ENCODE measurements at regions not wholly inside any gene's neighbourhood (a gene's known extent, or its start where the extent isn't known, plus 50 kb on each side); places are given as distances from the start of the nearest gene placed in this dataset.

DNA sequence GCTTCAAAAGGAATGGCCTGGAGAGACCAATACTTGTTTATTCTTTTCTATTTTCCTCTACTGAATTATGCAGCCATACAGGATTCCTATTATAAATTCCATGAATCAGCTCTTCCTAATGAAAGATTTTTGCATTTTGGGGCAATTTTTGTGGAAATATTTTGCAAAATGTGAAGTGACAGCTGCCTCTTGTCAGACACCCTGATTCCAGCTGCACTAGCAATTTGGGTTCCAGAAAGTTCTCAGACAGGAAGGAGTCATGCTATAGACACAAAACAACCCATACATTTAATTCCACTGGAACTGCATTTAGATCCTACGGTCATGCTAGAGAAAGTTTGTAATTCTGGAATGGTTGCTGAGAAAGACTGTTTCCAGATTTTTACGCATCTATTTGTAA is 119.5 kb downstream of the XCL2 start:
- Histone ChIP-seq H4K5ac (ENCODE audit: insufficient read length, low read depth, low read length) (no peak overlapping the region), H2BK15ac (ENCODE audit: low read length) (no peak overlapping the region), H3K27ac (ENCODE audit: low read depth, low read length) (no peak overlapping the region), H4K91ac (replicated peaks; ENCODE audit: insufficient read length, low read length) (no peak overlapping the region), H3K36me3 (ENCODE audit: control insufficient read depth in 2 of 4, insufficient read depth in 4 of 4, low read length in 3 of 4) (no peaks in the 10 kb centered on the region), H3K9me3 (ENCODE audit: insufficient read depth in 2 of 2, low read depth in 1 of 2, low read length in 1 of 2) (no peaks in the 10 kb centered on the region), H3K79me1 (ENCODE audit: low read depth, low read length) (no peaks in the 10 kb centered on the region), H3K18ac (ENCODE audit: extremely low read depth, low read length) (no peak overlapping the region), H3K79me2 (ENCODE audit: control insufficient read depth in 1 of 2, insufficient read depth in 2 of 2, low read length in 2 of 2) (no peaks in the 10 kb centered on the region), H3K4me3 (ENCODE audit: extremely low read depth in 1 of 4, insufficient read depth in 2 of 4, low read depth in 3 of 4, low read length in 4 of 4) (no peak overlapping the region), H2BK5ac (ENCODE audit: low read depth, low read length) (no peak overlapping the region), H3K4me2 (ENCODE audit: insufficient read depth in 1 of 2, low read depth in 2 of 2, low read length in 2 of 2) (no peak overlapping the region), H3K14ac (ENCODE audit: insufficient read length) (no peak overlapping the region), H3K4me1 (replicated peaks in 1 of 4; ENCODE audit: control insufficient read depth in 3 of 4, insufficient read depth in 4 of 4, low read length in 3 of 4) (peaks cover 0 to 6% (median 3%) of the 10 kb centered on the region in 4 experiments; a peak in 4 of 7 replicates), H3K27me3 (replicated peaks in 1 of 4; ENCODE audit: control insufficient read depth in 3 of 4, extremely low read depth in 1 of 4, insufficient read depth in 3 of 4, low read length in 3 of 4) (no peaks in the 10 kb centered on the region; a peak in 1 of 7 replicates), H3K23me2 (ENCODE audit: low read depth, low read length) (no peaks in the 10 kb centered on the region), H2BK120ac (replicated peaks; ENCODE audit: low read depth, low read length) (no peak overlapping the region), H3K4ac (replicated peaks; ENCODE audit: insufficient read length, low read depth, low read length) (no peak overlapping the region), H3K23ac (ENCODE audit: insufficient read length) (no peak overlapping the region), H3K56ac (replicated peaks; ENCODE audit: insufficient read length, low read depth, low read length) (no peak overlapping the region), H3K9ac (replicated peaks in 1 of 4; ENCODE audit: extremely low read depth in 1 of 4, low read depth in 3 of 4, low read length in 3 of 4) (no peak overlapping the region), H2BK20ac (ENCODE audit: low read length) (no peak overlapping the region), H2AFZ (ENCODE audit: low read length) (no peak overlapping the region), H2AK5ac (ENCODE audit: low read depth, low read length) (no peak overlapping the region), H2BK12ac (ENCODE audit: low read depth, low read length) (no peak overlapping the region), H4K20me1 (replicated peaks in 1 of 2; ENCODE audit: control insufficient read depth in 1 of 2, insufficient read depth in 2 of 2, low read length in 2 of 2) (no peaks in the 10 kb centered on the region), H4K8ac (ENCODE audit: extremely low read depth, insufficient read depth, low read length) (no peak overlapping the region)
- ChIA-PET POLR2A (ENCODE audit: partially characterized antibody) (no interaction called here), CTCF (ENCODE audit: partially characterized antibody) (interaction anchor here (2.2 to 6.6 kb wide), 3 partner anchors 13 to 82 kb away, joined by 6 to 43 read pairs (median 10); no protein-coding TSS in a partner anchor)
- DNase-seq (ENCODE audit: low read depth in 1 of 2, low spot score in 2 of 2): no peak
- no peak for FAIRE-seq
- 93% methylated on average over 2 of the region's 2 CpGs; no CpG with 5 or more reads in 1 of the 2 experiments for WGBS, 2 experiments (ENCODE audit: extremely low coverage in 1 of 2, insufficient coverage in 1 of 2, insufficient read length in 1 of 2, insufficient replicate concordance in 2 of 2, low coverage in 1 of 2, low lambda C conversion rate in 2 of 2, missing lambda C conversion rate in 1 of 2)
- TF ChIP-seq RFX5 (IDR thresholded peaks at IDR 0.05; ENCODE audit: borderline replicate concordance, low read depth, low read length) (no peak), RBBP5 (IDR thresholded peaks at IDR 0.05; ENCODE audit: borderline replicate concordance, low read depth, low read length) (no peak), BCL11A (IDR thresholded peaks at IDR 0.05; ENCODE audit: low read depth in 2 of 2, low read length in 2 of 2) (no peak), SIRT6 (IDR thresholded peaks at IDR 0.05; ENCODE audit: low read length) (no peak), RNF2 (IDR thresholded peaks at IDR 0.05; ENCODE audit: borderline replicate concordance, low read depth, low read length, missing control alignments, poor library complexity, severe bottlenecking) (no peak), CTBP2 (IDR thresholded peaks at IDR 0.05; ENCODE audit: borderline replicate concordance, insufficient read depth, insufficient read length, low read length) (no peak), ZNF274 (IDR thresholded peaks at IDR 0.05; ENCODE audit: borderline replicate concordance, extremely low read depth, low read length) (no peak), FOSL1 (IDR thresholded peaks at IDR 0.05; ENCODE audit: insufficient read depth, low read depth, low read length) (no peak)
- TF ChIP-seq, protein P1, sequence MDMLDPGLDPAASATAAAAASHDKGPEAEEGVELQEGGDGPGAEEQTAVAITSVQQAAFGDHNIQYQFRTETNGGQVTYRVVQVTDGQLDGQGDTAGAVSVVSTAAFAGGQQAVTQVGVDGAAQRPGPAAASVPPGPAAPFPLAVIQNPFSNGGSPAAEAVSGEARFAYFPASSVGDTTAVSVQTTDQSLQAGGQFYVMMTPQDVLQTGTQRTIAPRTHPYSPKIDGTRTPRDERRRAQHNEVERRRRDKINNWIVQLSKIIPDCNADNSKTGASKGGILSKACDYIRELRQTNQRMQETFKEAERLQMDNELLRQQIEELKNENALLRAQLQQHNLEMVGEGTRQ (IDR thresholded peaks at IDR 0.05; ENCODE audit: low read length): no peak
- TF ChIP-seq, protein P2, sequence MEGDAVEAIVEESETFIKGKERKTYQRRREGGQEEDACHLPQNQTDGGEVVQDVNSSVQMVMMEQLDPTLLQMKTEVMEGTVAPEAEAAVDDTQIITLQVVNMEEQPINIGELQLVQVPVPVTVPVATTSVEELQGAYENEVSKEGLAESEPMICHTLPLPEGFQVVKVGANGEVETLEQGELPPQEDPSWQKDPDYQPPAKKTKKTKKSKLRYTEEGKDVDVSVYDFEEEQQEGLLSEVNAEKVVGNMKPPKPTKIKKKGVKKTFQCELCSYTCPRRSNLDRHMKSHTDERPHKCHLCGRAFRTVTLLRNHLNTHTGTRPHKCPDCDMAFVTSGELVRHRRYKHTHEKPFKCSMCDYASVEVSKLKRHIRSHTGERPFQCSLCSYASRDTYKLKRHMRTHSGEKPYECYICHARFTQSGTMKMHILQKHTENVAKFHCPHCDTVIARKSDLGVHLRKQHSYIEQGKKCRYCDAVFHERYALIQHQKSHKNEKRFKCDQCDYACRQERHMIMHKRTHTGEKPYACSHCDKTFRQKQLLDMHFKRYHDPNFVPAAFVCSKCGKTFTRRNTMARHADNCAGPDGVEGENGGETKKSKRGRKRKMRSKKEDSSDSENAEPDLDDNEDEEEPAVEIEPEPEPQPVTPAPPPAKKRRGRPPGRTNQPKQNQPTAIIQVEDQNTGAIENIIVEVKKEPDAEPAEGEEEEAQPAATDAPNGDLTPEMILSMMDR (IDR thresholded peaks at IDR 0.05; ENCODE audit: control extremely low read depth in 1 of 3, insufficient read depth in 1 of 3, low read depth in 1 of 3, low read length in 3 of 3): no peak

Data from H1 (cell line).